Tibial nerve (tissue), 3 donors: ENCODE measurements at regions not wholly inside any gene's neighbourhood (a gene's known extent, or its start where the extent isn't known, plus 50 kb on each side); places are given as distances from the start of the nearest gene placed in this dataset.

Experiments used
- CTCF ChIP-seq, 5 experiments: fragments of 200-600 bp in 3 of 5; fragments of 450-650 bp in 2 of 5; sonication (generic) in 3 of 5; IDR thresholded peaks; one replicate each; pipeline ENCODE4 v1.5.1; 2016 to 2019; ENCODE audit warnings: antibody characterized with exemption in 5 of 5, mild to moderate bottlenecking in 3 of 5, moderate library complexity in 2 of 5
- POLR2A ChIP-seq, 2 donors: fragments of 450-650 bp; IDR thresholded peaks; one replicate each; pipeline ENCODE4 v1.6.1; 2017; ENCODE audit warnings: antibody characterized with exemption in 2 of 2, mild to moderate bottlenecking in 2 of 2, moderate library complexity in 2 of 2

GRCh38 chr11:133745791-133746190 is 99.5 kb downstream of the SPATA19 start:
- no peak for TF ChIP-seq CTCF (IDR thresholded peaks at IDR 0.05)
- TF ChIP-seq POLR2A (IDR thresholded peaks at IDR 0.05), result no peak
